ENCODE measurements at regions not wholly inside any gene's neighbourhood (a gene's known extent, or its start where the extent isn't known, plus 50 kb on each side); places are given as distances from the start of the nearest gene placed in this dataset.

DNA sequence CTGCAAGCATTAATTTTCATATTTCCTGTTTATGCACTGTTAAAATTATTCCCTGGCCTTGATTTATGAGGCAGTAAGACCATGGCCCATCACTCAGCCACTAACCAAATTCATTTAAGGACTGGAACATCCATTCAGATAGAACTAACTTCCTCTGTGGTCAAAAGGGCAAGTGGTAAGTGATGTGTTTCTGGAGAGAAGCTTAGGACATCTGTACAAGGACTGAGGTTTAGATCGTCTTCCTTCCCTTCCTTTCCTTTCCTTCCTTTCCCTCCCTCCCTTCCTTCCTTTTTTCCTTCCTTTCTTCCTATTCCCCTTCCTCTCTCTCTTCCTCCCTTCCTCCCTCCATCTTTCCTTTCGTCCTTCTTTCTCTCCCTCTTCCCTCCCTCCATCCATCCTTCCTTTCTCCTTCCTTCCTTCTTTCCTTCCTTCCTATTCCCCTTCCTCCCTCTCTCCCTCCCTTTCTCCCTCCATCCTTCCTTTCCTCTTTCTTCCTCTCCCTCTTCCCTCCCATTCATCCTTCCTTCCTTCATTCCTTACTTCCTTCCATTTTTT is 1019.4 kb downstream of the TYW1 start:
- no peak for DNase-seq (ENCODE audit: low spot score)
- H3K4me3 Mint-ChIP-seq: no peak overlapping the region
- no peaks in the 10 kb centered on the region for H3K4me1 Mint-ChIP-seq (ENCODE audit: low read depth)
- no peaks in the 10 kb centered on the region for H3K36me3 Mint-ChIP-seq (ENCODE audit: low read depth)
- H3K27ac Mint-ChIP-seq: no peak overlapping the region
- H3K27me3 Mint-ChIP-seq (ENCODE audit: low read depth): no peaks in the 10 kb centered on the region
- peaks cover 31% of the 10 kb centered on the region for H3K9me3 Mint-ChIP-seq

DNA sequence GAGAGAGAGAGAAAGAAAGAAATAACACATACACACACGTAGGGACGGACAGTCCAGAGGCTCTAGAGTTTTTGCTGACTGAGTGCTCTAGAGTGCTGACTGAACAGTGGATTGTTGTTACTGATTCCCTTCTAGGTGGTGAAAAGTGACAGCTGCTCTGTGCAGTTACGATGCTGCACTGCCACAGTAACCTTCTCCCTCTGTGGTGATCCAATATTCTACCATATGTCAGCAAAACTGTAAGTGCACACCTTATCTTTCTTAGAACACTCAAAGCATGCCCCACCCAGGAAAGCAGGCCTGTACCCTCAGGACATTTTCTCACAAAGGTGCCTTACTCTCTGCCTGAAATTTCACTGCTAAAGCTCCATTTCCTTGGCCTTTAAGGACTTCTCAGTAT is 1023.5 kb downstream of the TYW1 start:
- Mint-ChIP-seq H3K27me3 (ENCODE audit: low read depth) (no peaks in the 10 kb centered on the region), H3K9me3 (peaks cover 33% of the 10 kb centered on the region), H3K4me1 (ENCODE audit: low read depth) (no peaks in the 10 kb centered on the region), H3K4me3 (no peak overlapping the region), H3K36me3 (ENCODE audit: low read depth) (no peaks in the 10 kb centered on the region), H3K27ac (no peak overlapping the region)
- no peak for DNase-seq (ENCODE audit: low spot score)

DNA sequence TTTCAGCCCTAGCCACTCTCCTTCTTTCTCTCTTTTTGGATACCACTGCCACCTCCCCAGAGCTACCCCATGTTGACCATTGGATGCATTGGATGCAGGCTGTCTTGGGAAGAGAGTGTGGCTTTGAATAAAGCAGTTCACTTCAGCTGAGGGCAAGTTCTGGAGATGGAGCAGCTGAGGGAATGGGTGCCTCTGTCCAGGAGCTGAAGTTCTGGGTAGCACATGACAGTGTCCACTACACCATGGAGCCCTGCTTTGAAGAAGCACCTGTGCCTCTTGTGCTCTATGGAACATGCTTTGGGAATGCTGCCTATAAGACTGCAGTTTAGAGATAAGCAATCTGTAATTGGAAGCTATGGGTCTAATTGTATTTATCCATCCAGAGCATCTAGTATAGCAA is 1028.7 kb downstream of the TYW1 start:
- Mint-ChIP-seq H3K4me3 (no peak overlapping the region), H3K9me3 (peaks cover 33% of the 10 kb centered on the region), H3K27me3 (ENCODE audit: low read depth) (no peaks in the 10 kb centered on the region), H3K36me3 (ENCODE audit: low read depth) (no peaks in the 10 kb centered on the region), H3K27ac (no peak overlapping the region), H3K4me1 (ENCODE audit: low read depth) (no peaks in the 10 kb centered on the region)
- DNase-seq (ENCODE audit: low spot score): no peak

DNA sequence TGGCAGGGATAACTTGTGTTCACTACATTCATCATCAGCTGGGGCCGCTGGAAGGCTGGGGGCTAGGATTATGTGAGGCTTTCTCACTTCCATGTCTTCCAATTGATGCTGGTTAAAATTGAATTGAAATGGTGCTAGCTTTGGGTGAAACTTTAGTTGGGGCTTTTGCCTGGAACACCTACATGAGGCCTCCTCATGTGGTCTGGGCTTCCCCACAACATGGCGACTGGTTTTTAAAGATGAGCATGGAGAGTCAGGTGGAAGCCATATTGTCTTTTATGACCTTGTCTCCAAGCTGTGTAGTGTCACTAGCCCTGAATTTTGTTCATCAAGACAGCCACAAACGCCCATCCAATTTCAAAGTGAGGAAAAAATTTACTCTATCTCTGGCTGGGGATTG is 1033.9 kb downstream of the TYW1 start:
- no peak overlapping the region for H3K4me3 Mint-ChIP-seq
- no peaks in the 10 kb centered on the region for H3K36me3 Mint-ChIP-seq (ENCODE audit: low read depth)
- no peak overlapping the region for H3K27ac Mint-ChIP-seq
- H3K9me3 Mint-ChIP-seq: peaks cover 58% of the 10 kb centered on the region
- no peaks in the 10 kb centered on the region for H3K27me3 Mint-ChIP-seq (ENCODE audit: low read depth)
- DNase-seq (ENCODE audit: low spot score): no peak
- H3K4me1 Mint-ChIP-seq (ENCODE audit: low read depth): no peaks in the 10 kb centered on the region

DNA sequence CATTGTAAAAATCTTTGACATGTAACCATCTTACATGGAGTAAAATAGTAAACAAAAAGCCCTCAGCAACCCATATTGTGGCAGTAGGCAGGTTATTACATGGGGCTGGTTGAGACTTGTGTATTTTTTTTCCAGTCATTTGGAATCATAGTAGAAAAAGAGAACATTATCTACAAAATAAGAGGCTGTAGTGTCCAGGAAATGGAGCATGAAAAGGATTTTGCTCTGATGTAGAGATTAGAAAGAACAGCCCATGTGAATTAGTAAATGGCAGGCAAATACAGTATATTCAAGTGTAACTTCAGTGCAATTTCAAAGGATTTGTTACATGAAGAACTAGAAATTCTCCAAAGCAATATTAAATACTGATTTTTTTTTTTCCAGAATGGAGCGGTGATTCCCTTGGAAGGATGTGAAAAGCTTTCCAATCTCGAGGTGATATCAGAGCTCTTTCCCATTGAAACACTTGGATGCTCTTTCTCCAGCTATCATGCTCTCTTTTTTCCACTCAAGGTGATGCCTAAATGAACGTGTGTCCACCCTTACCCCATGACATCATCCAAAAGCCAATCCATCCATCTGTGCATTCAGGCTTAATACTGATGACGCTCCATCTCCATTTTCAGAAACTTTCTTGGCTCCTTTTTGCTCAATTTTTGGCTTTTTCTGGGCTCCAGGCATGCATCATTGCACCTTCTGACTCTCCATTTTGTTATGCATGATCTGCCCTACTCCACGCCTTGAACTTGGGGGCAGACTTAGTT is 1034.7 kb downstream of the TYW1 start:
- Mint-ChIP-seq H3K4me1 (ENCODE audit: low read depth) (no peaks in the 10 kb centered on the region), H3K36me3 (ENCODE audit: low read depth) (no peaks in the 10 kb centered on the region), H3K27me3 (ENCODE audit: low read depth) (no peaks in the 10 kb centered on the region), H3K9me3 (peaks cover 60% of the 10 kb centered on the region), H3K4me3 (no peak overlapping the region), H3K27ac (no peak overlapping the region)
- DNase-seq (ENCODE audit: low spot score): no peak

DNA sequence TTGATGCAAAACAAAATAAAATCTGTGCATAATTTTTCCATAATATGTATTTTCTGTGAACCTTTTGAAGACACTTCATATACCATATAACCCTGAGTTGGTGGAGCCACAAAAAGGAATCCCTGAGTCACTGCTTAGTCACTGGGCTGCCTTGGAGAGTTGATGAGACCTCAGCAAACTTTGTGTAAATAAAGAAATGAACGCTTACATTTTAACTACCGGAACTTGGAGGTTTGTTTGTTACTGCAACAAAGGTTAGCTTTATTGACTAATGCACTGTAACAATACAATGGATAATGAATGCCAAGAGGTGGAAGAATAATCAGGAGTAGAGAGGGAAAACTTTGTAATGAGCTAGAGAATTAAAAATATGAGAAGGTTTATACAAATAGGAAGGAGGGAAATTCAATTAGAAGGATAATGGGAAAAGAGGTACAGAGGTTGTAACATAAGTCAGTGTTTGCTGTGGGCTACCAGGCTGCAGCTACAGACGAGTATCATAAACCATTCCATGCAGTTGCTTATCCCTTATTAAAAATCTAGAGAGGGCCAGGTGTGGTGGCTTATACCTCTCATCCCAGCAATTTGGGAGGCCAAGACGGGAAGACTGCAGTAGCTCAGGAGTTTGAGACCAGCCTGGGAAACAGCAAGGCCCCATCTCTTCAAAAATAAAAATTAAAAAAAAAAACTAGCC is 1042.1 kb downstream of the TYW1 start:
- DNase-seq (ENCODE audit: low spot score): no peak
- Mint-ChIP-seq H3K36me3 (ENCODE audit: low read depth) (no peaks in the 10 kb centered on the region), H3K27me3 (ENCODE audit: low read depth) (no peaks in the 10 kb centered on the region), H3K9me3 (peaks cover 50% of the 10 kb centered on the region), H3K4me3 (no peak overlapping the region), H3K27ac (no peak overlapping the region), H3K4me1 (ENCODE audit: low read depth) (no peaks in the 10 kb centered on the region)

DNA sequence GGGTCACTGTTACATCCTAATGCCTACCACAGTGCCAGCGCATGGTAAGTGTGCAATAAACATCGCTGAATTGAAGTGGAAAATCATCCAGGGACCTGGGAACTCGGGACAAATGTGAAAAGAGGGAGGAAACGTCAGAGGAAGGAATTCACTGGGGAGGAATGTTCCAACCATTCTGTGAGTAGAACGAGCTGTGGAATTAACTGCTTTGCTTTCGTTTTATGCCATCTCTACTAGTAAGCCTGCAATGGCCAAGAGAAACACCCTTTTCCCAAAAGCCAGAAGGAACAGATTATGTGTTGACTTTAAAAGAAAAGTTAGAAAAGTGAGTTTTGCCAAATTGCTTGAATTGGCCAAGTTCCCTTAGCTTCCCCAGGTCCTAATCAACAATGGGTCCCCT is 1044.9 kb downstream of the TYW1 start:
- H3K36me3 Mint-ChIP-seq (ENCODE audit: low read depth): no peaks in the 10 kb centered on the region
- no peak overlapping the region for H3K4me3 Mint-ChIP-seq
- H3K27me3 Mint-ChIP-seq (ENCODE audit: low read depth): no peaks in the 10 kb centered on the region
- H3K27ac Mint-ChIP-seq: no peak overlapping the region
- peaks cover 38% of the 10 kb centered on the region for H3K9me3 Mint-ChIP-seq
- no peak for DNase-seq (ENCODE audit: low spot score)
- no peaks in the 10 kb centered on the region for H3K4me1 Mint-ChIP-seq (ENCODE audit: low read depth)

DNA sequence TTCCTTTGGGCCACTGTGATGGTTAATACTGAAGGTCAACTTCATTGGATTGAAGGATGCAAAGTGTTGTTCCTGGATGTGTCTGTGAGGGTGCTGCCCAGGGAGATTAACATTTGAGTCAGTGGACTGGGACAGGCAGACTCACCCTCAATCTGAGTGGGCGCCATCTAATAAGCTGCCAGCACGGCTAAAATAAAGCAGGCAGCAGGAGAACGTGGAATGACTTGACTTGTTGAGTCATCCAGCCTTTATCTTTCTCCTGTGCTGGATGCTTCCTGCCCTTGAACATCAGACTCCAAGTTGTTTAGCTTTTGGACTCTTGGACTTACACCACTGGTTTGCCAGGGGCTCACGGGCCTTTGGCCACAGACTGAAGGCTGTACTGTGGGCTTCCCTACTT is 1046.9 kb downstream of the TYW1 start:
- DNase-seq (ENCODE audit: low spot score): no peak
- no peak overlapping the region for H3K4me3 Mint-ChIP-seq
- peaks cover 39% of the 10 kb centered on the region for H3K9me3 Mint-ChIP-seq
- no peak overlapping the region for H3K27ac Mint-ChIP-seq
- H3K36me3 Mint-ChIP-seq (ENCODE audit: low read depth): no peaks in the 10 kb centered on the region
- H3K27me3 Mint-ChIP-seq (ENCODE audit: low read depth): no peaks in the 10 kb centered on the region
- H3K4me1 Mint-ChIP-seq (ENCODE audit: low read depth): no peaks in the 10 kb centered on the region

DNA sequence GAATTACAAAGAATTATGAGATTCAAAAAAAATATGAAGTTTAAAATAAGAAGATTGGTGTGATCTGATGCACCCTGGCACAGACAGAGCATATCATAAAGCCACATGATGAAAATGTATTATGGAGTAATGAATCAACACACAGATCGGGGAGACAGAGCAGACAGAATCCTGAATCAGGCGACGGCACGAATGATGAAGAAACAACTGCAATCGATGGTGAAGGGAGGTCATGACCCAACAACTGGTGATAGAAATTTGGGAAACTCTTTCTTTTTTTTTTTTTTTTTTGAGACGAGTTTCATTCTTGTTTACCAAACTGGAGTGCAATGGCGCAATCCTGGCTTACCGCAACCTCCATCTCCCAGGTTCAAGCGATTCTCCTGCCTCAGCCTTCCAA is 1054.0 kb downstream of the TYW1 start:
- no peak overlapping the region for H3K4me3 Mint-ChIP-seq
- no peaks in the 10 kb centered on the region for H3K4me1 Mint-ChIP-seq (ENCODE audit: low read depth)
- DNase-seq (ENCODE audit: low spot score): no peak
- H3K36me3 Mint-ChIP-seq (ENCODE audit: low read depth): no peaks in the 10 kb centered on the region
- no peaks in the 10 kb centered on the region for H3K27me3 Mint-ChIP-seq (ENCODE audit: low read depth)
- no peak overlapping the region for H3K27ac Mint-ChIP-seq
- H3K9me3 Mint-ChIP-seq: peaks cover 31% of the 10 kb centered on the region

DNA sequence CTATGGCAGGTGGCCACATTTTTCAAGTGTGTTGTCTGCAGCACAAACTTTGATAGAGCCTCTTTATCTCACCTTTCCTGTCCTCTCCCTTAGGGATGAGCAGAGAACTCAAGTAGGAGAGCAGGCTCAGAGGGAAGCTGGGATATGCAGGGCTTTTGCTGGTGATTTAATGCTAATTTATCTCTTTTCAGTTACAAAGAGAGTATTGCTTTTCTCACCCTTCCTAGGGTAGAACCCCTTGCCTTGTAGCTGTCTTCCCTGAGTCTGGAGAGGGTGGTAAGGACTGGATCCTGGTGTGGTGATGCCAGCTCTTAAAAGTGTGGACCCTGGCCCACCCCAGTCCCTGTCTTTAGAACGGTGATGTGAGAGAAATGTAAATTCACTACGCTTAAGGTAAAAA is 1061.4 kb downstream of the TYW1 start:
- peaks cover 35% of the 10 kb centered on the region for H3K9me3 Mint-ChIP-seq
- H3K27me3 Mint-ChIP-seq (ENCODE audit: low read depth): no peaks in the 10 kb centered on the region
- no peaks in the 10 kb centered on the region for H3K36me3 Mint-ChIP-seq (ENCODE audit: low read depth)
- no peak overlapping the region for H3K4me3 Mint-ChIP-seq
- H3K4me1 Mint-ChIP-seq (ENCODE audit: low read depth): no peaks in the 10 kb centered on the region
- no peak for DNase-seq (ENCODE audit: low spot score)
- no peak overlapping the region for H3K27ac Mint-ChIP-seq

DNA sequence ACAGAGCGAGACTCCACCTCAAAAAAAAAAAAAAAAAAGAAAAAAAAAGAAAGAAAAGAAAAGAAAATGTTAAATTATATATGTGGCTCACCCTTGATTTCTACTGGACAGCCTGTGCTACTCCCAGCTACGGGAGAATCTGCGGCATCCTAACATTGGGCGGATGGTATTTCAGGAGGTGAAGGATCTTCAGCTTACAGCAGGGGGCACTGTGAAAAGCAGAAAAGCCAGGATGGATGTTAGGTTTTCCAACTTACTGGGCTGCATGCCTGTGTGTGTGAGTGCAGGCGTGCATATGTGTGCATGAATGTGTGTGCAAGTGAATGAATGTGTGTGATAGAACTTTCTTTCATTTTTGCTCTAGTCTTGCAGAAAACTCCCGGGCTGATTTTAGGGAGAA is 1066.5 kb downstream of the TYW1 start:
- H3K4me1 Mint-ChIP-seq (ENCODE audit: low read depth): no peaks in the 10 kb centered on the region
- no peak for DNase-seq (ENCODE audit: low spot score)
- no peak overlapping the region for H3K27ac Mint-ChIP-seq
- H3K36me3 Mint-ChIP-seq (ENCODE audit: low read depth): no peaks in the 10 kb centered on the region
- H3K27me3 Mint-ChIP-seq (ENCODE audit: low read depth): no peaks in the 10 kb centered on the region
- peaks cover 58% of the 10 kb centered on the region for H3K9me3 Mint-ChIP-seq
- H3K4me3 Mint-ChIP-seq: no peak overlapping the region

DNA sequence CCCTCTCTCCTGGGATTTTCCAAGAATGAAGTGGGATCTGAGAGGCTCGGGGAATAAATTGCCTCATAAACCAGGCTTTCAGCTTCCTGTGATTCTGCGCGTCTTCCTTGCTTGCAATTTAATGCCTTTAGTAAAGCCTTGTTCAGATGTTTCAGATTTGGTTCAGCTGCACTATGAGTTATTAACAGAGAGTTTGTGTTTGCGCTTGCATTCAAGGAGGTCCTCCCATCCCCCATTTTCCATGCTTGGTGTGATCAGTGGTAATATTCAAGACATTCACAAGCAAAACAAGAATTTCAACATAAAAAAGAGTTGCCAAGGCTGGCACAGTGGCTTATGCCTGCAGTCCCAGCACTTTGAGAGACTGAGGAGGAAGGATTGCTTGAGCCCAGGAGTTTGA is 1068.9 kb downstream of the TYW1 start:
- Mint-ChIP-seq H3K4me1 (ENCODE audit: low read depth) (no peaks in the 10 kb centered on the region), H3K4me3 (no peak overlapping the region), H3K27ac (no peak overlapping the region), H3K9me3 (peaks cover 48% of the 10 kb centered on the region), H3K36me3 (ENCODE audit: low read depth) (no peaks in the 10 kb centered on the region), H3K27me3 (ENCODE audit: low read depth) (no peaks in the 10 kb centered on the region)
- DNase-seq (ENCODE audit: low spot score): no peak

DNA sequence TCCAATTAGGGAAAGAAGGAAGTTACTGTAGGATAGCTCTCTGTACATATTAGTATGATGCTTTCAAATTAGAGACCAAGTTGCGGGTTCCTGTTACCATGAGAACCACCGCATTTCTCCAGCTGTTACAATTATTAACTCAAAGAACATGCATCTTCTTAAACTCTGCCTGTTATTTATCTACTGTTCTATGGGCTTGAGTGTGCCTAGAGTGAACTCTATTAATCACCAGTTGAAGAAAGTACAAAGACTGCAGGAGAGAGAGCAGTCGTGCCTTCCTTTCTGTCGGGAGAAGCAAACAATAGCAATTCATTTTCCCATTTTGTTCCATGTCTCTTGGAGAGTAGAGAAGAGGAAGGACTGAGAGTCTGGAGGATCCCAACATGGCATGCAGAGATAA is 1071.2 kb downstream of the TYW1 start:
- peaks cover 52% of the 10 kb centered on the region for H3K9me3 Mint-ChIP-seq
- no peaks in the 10 kb centered on the region for H3K4me1 Mint-ChIP-seq (ENCODE audit: low read depth)
- no peak overlapping the region for H3K27ac Mint-ChIP-seq
- H3K27me3 Mint-ChIP-seq (ENCODE audit: low read depth): no peaks in the 10 kb centered on the region
- no peaks in the 10 kb centered on the region for H3K36me3 Mint-ChIP-seq (ENCODE audit: low read depth)
- H3K4me3 Mint-ChIP-seq: no peak overlapping the region
- no peak for DNase-seq (ENCODE audit: low spot score)

DNA sequence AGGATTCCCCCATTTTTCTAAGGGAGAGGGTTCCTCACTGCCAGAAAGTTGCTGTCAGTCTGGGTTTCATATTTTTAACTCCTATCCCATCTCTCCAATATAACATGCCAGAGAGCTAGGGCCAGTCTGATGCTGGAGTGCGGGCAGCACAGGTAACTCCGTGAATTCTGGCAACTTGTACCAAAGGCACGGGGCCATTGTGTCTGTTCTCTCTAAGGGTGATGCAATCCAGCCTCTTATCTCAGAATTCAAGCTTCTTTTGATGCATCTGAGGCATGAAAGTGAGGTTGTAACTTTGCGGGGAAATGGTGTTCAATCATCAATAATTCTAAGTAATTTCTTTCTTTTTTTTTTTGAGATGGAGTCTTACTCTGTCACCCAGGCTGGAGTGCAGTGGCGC is 1074.4 kb downstream of the TYW1 start:
- no peak for DNase-seq (ENCODE audit: low spot score)
- Mint-ChIP-seq H3K9me3 (peaks cover 51% of the 10 kb centered on the region), H3K27me3 (ENCODE audit: low read depth) (no peaks in the 10 kb centered on the region), H3K4me3 (no peak overlapping the region), H3K27ac (no peak overlapping the region), H3K36me3 (ENCODE audit: low read depth) (no peaks in the 10 kb centered on the region), H3K4me1 (ENCODE audit: low read depth) (no peaks in the 10 kb centered on the region)
